ENCODE measurements at regions not wholly inside any gene's neighbourhood (a gene's known extent, or its start where the extent isn't known, plus 50 kb on each side); places are given as distances from the start of the nearest gene placed in this dataset.

- no peaks in the 10 kb centered on the region for H4K20me1 ChIP-seq (replicated peaks; ENCODE audit: control insufficient read depth, extremely low read depth, insufficient read depth, low read length)
- no peaks in the 10 kb centered on the region for H3K36me3 ChIP-seq (ENCODE audit: control insufficient read depth in 2 of 2, extremely low read depth in 1 of 2, insufficient read depth in 2 of 2, low read length in 2 of 2)
- intact Hi-C loops (cut with micrococcal nuclease) (no loop called here), dilution Hi-C loops (cut with MboI; ENCODE audit: extremely low pct_ligation_motif_present, low sequenced_read_pairs) (no loop called here)
- H3K4me2 ChIP-seq (ENCODE audit: insufficient read depth, low read length) = no peak overlapping the region
- ChIA-PET POLR2A (no interaction called here), CTCF (no interaction called here)
- TF ChIP-seq EZH2 (IDR thresholded peaks at IDR 0.05; ENCODE audit: borderline replicate concordance, low read depth, low read length, severe bottlenecking) (no peak), JUN (IDR thresholded peaks at IDR 0.05; ENCODE audit: borderline replicate concordance, insufficient read depth, insufficient read length, low read depth) (no peak), POLR2AphosphoS5 (IDR thresholded peaks at IDR 0.05; ENCODE audit: insufficient read depth, low read depth, low read length) (no peak), CTCF (IDR thresholded peaks at IDR 0.05; ENCODE audit: extremely low read depth in 1 of 2, insufficient read depth in 1 of 2, low read depth in 1 of 2, low read length in 2 of 2) (no peak), GATA2 (IDR thresholded peaks at IDR 0.05; ENCODE audit: insufficient read depth, insufficient read length, low read depth, low read length) (no peak), MAX (IDR thresholded peaks at IDR 0.05; ENCODE audit: insufficient read depth, insufficient read length) (no peak), FOS (IDR thresholded peaks at IDR 0.05; ENCODE audit: borderline replicate concordance, insufficient read depth, low read length) (no peak), POLR2A (IDR thresholded peaks at IDR 0.05; ENCODE audit: low read depth, low read length) (no peak), MYC (IDR thresholded peaks at IDR 0.05; ENCODE audit: low read depth, low read length) (no peak)
- BruUV-seq (replicated peaks) = no TSS peak
- FAIRE-seq (no peak), DNase-seq (ENCODE audit: low read depth, low spot score) (no peak)
- no peak overlapping the region for H3K9ac ChIP-seq (replicated peaks; ENCODE audit: extremely low read depth, insufficient read depth, low read length)
- no peaks in the 10 kb centered on the region for H3K9me1 ChIP-seq (replicated peaks; ENCODE audit: control insufficient read depth, extremely low read depth, insufficient read depth, low read length)
- H3K79me2 ChIP-seq (ENCODE audit: control insufficient read depth, insufficient read depth, low read length) = no peaks in the 10 kb centered on the region
- no peaks in the 10 kb centered on the region for H3K27me3 ChIP-seq (ENCODE audit: control insufficient read depth in 2 of 2, insufficient read depth in 2 of 2, low read length in 2 of 2)
- no peaks in the 10 kb centered on the region for H3K4me1 ChIP-seq (ENCODE audit: control insufficient read depth, extremely low read depth, insufficient read depth, low read length)
- no peak overlapping the region for H2AFZ ChIP-seq (ENCODE audit: low read depth, low read length)
- H3K9me3 ChIP-seq (replicated peaks; ENCODE audit: control insufficient read depth, insufficient read depth, low read length) = no peaks in the 10 kb centered on the region
- no peak overlapping the region for H3K27ac ChIP-seq (ENCODE audit: insufficient read depth, low read depth, low read length)
- H3K4me3 ChIP-seq (replicated peaks in 1 of 3; ENCODE audit: insufficient read depth in 1 of 3, low read depth in 1 of 3, low read length in 3 of 3) = no peak overlapping the region
These were observed 93.8 kb upstream of the SKOR2 start for GRCh38 chr18:47345291-47345690.
